Colonic mucosa (tissue), 4 donors: ENCODE measurements at regions not wholly inside any gene's neighbourhood (a gene's known extent, or its start where the extent isn't known, plus 50 kb on each side); places are given as distances from the start of the nearest gene placed in this dataset.
A peak's percentile ranks its signal among the peaks of the same experiment; 100 is the strongest.
"Not testable (repeated sequence)": the region's sequence is repeated elsewhere in the genome, so short reads cannot be mapped to it uniquely, and the experiment has no call there.

Experiments used
- DNase-seq: peaks from one replicate; pipeline ENCODE4 v3.0.0-alpha.2; 2020
- H3K27ac ChIP-seq: fragments of 200-600 bp; one replicate; pipeline ENCODE4 v1.8.0; 2021
- H3K27me3 ChIP-seq: fragments of 200-600 bp; one replicate; pipeline ENCODE4 v1.8.0; 2021
- H3K36me3 ChIP-seq: fragments of 200-600 bp; one replicate; pipeline ENCODE4 v1.8.0; 2021
- H3K4me1 ChIP-seq: fragments of 200-600 bp; one replicate; pipeline ENCODE4 v1.8.0; 2021; ENCODE audit warnings: mild to moderate bottlenecking
- H3K4me3 ChIP-seq: fragments of 200-600 bp; one replicate; pipeline ENCODE4 v1.8.0; 2021
- H3K9ac ChIP-seq, 2 donors: one replicate each; pipeline ENCODE4 v1.7.0; 2013; ENCODE audit warnings: control low read depth in 2 of 2, low read depth in 2 of 2, low read length in 2 of 2
- H3K9me3 ChIP-seq: fragments of 200-600 bp; one replicate; pipeline ENCODE4 v1.8.0; 2021
- CTCF ChIP-seq: fragments of 200-600 bp; IDR thresholded peaks from one replicate; pipeline ENCODE4 v1.8.0; 2022; ENCODE audit warnings: antibody characterized with exemption, mild to moderate bottlenecking
- intact Hi-C: fragments of 100-400 bp; cut with DNase I; formaldehyde crosslinking; loops from one replicate; pipeline ENCODE4 v1.14.1; 2022
- donor health status: healthy.
- donor health status: DM: no; HTN: no; CAD: no.
- donor health status: DM: no; HTN: no; CAD: no.

- intact Hi-C loops = no loop called here
- H3K9me3 ChIP-seq = no peaks in the 10 kb centered on the region
- DNase-seq = no peak
- H3K36me3 ChIP-seq = no peaks in the 10 kb centered on the region
- H3K27me3 ChIP-seq = no peaks in the 10 kb centered on the region
- no peak overlapping the region for H3K4me3 ChIP-seq
- no peak for TF ChIP-seq CTCF
- H3K9ac ChIP-seq = no peak overlapping the region
- H3K4me1 ChIP-seq = no peaks in the 10 kb centered on the region
- no peak overlapping the region for H3K27ac ChIP-seq
Measured at GRCh38 chr5:40134883-40135520, 544.7 kb upstream of the PTGER4 start.

GRCh38 chr5:40124367-40124766 is 555.3 kb upstream of the PTGER4 start:
- Histone ChIP-seq H3K36me3 (no peaks in the 10 kb centered on the region), H3K9me3 (no peaks in the 10 kb centered on the region), H3K4me3 (no peak overlapping the region), H3K27me3 (no peaks in the 10 kb centered on the region), H3K4me1 (no peaks in the 10 kb centered on the region), H3K27ac (no peak overlapping the region), H3K9ac (no peak overlapping the region)
- no peak for DNase-seq
- TF ChIP-seq CTCF = no peak
- intact Hi-C loops = no loop called here

DNA sequence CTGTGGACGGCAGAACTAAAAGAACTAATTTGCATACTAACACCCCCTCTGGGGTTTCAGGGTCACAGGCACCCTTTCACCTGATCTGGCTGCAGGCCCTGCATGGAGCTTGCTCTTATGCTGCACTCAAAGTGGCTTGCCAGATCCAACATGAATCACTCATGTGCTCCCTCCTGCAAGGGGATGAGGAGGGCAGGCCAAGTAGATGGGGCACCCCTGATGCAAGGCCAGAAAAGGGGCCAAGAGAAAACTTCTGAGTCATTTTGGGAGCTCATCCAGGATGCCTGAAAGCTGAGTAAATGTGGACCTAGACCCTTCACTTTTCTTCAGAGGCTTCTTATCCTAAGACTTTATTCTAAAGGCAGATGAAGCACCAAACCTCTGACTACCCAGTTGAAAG is 558.5 kb upstream of the PTGER4 start:
- Histone ChIP-seq H3K4me1 (no peaks in the 10 kb centered on the region), H3K9ac (no peak overlapping the region), H3K36me3 (no peaks in the 10 kb centered on the region), H3K9me3 (no peaks in the 10 kb centered on the region), H3K27ac (no peak overlapping the region), H3K4me3 (no peak overlapping the region), H3K27me3 (no peaks in the 10 kb centered on the region)
- DNase-seq = no peak
- intact Hi-C loops = no loop called here
- no peak for TF ChIP-seq CTCF

DNA sequence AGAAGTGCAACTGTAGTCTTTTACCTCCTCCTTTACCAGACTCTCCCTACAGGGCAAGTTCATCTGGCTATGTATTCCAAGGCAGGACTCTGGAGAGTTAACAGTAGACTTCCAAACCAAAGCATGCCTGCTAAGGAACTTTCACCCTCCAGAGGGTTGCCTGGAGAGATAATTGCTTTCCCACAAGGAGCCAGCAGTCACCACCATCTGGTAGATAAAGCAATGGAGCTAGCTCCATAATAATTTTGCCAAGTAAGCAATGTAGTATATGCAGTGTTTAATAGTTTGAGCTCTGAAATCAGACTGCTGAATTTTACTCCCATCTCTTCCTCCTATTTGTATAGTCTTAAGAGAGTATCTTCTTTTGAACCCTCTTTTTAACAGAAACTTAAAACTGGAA is 566.8 kb upstream of the PTGER4 start:
- intact Hi-C loops = no loop called here
- Histone ChIP-seq H3K9ac (no peak overlapping the region), H3K4me1 (no peaks in the 10 kb centered on the region), H3K36me3 (no peaks in the 10 kb centered on the region), H3K27me3 (no peaks in the 10 kb centered on the region), H3K27ac (no peak overlapping the region), H3K4me3 (no peak overlapping the region), H3K9me3 (no peaks in the 10 kb centered on the region)
- TF ChIP-seq CTCF = no peak
- DNase-seq = no peak

DNA sequence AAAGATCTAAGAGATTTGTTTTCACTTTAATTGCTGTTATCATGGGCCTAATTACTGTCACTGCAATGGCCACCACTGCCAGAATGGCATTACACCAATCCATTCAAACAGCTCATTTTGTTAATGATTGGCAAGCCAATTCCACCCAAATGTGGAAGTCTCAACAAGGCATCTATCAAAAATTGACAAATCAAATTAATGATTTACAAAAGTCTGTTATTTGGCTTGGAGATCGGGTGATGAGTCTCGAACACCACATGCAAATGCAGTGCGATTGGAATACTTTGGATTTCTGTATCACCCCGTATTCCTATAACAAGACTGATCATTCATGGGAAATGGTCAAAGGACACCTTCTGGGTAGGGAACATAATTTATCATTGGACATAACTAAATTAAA is 568.7 kb upstream of the PTGER4 start:
- H3K9ac ChIP-seq, H3K36me3 ChIP-seq, H3K4me3 ChIP-seq, H3K9me3 ChIP-seq, intact Hi-C loops, H3K27me3 ChIP-seq, H3K27ac ChIP-seq, H3K4me1 ChIP-seq, DNase-seq: not testable (repeated sequence)

DNA sequence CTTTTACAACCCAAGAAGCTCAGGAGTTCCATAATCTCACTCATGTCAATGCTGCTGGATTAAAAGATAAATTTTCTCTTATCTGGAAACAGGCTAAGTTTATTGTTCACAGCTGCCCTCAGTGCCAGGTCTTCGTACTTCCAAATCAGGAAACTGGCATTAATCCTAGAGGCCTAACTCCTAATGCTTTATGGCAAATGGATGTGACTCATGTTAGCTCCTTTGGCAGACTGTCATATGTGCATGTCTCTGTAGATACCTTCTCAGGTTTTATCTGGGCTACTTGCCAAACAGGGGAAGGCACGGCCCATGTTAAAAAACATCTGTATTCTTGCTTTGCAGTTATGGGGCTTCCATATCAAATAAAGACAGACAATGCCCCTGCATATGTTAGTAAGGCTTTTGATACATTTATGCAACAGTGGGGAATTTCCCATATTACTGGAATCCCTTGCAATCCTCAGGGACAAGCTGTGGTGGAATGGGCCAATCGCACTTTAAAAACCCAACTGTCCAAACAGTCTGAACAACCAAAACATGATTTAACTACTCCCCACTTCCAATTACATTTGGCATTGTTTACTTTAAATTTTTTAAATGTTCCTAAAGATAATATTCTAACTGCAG is 570.8 kb upstream of the PTGER4 start:
- H3K36me3 ChIP-seq, H3K27me3 ChIP-seq, intact Hi-C loops, H3K9me3 ChIP-seq, H3K9ac ChIP-seq, H3K4me1 ChIP-seq, H3K4me3 ChIP-seq: not testable (repeated sequence)
- H3K27ac ChIP-seq = peak overlapping the region; percentile 61
- peak; percentile 50 for DNase-seq

- H3K9ac ChIP-seq, H3K27me3 ChIP-seq, H3K36me3 ChIP-seq, intact Hi-C loops, H3K4me3 ChIP-seq, H3K9me3 ChIP-seq, H3K4me1 ChIP-seq: not testable (repeated sequence)
- H3K27ac ChIP-seq = peak overlapping the region; percentile 61
- peak; percentile 44 for DNase-seq
Measured at GRCh38 chr5:40107786-40108185, 571.9 kb upstream of the PTGER4 start.
